ENCODE measurements at regions not wholly inside any gene's neighbourhood (a gene's known extent, or its start where the extent isn't known, plus 50 kb on each side); places are given as distances from the start of the nearest gene placed in this dataset.

GRCh38 chr9:18143073-18143745 lies 330.7 kb upstream of the ADAMTSL1 start:
- intact Hi-C loops (cut with micrococcal nuclease): no loop called here
- POLR2A ChIA-PET: no interaction called here
- H3K27ac ChIP-seq (ENCODE audit: low read depth, low read length): no peak overlapping the region

More at GRCh38 chr9:18143073-18143745, 330.7 kb upstream of the ADAMTSL1 start:
- Histone ChIP-seq H3K36me3 (ENCODE audit: control insufficient read depth in 1 of 2, insufficient read depth in 2 of 2, low read length in 2 of 2) (no peaks in the 10 kb centered on the region), H3K9ac (ENCODE audit: low read length) (no peak overlapping the region), H3K4me1 (ENCODE audit: control insufficient read depth in 1 of 2, insufficient read depth in 2 of 2, low read length in 2 of 2) (no peaks in the 10 kb centered on the region), H3K9me3 (ENCODE audit: control insufficient read depth in 1 of 2, insufficient read depth in 1 of 2, low read depth in 1 of 2, low read length in 2 of 2) (peaks cover 3 to 8% of the 10 kb centered on the region in 2 experiments; a peak in 2 of 4 replicates), H4K20me1 (ENCODE audit: insufficient read depth) (no peaks in the 10 kb centered on the region), H3K27me3 (ENCODE audit: insufficient read depth, low read length) (no peaks in the 10 kb centered on the region), H3K79me2 (ENCODE audit: insufficient read depth, low read length) (no peaks in the 10 kb centered on the region), H3K4me3 (replicated peaks in 1 of 2; ENCODE audit: low read depth in 1 of 2, low read length in 2 of 2) (no peak overlapping the region), H3K9me2 (ENCODE audit: insufficient read depth) (no peaks in the 10 kb centered on the region), H2AFZ (ENCODE audit: low read depth, low read length, poor library complexity, severe bottlenecking) (no peak overlapping the region), H3K4me2 (ENCODE audit: low read length) (no peak overlapping the region)
- no peak for ATAC-seq
- TF ChIP-seq ZNF274 (IDR thresholded peaks at IDR 0.05; ENCODE audit: low read depth, low read length) (no peak), POLR2A (IDR thresholded peaks at IDR 0.05; ENCODE audit: borderline replicate concordance, extremely low read depth, insufficient read depth, insufficient read length) (no peak), JUND (IDR thresholded peaks at IDR 0.05) (no peak), EZH2phosphoT487 (IDR thresholded peaks at IDR 0.05; ENCODE audit: borderline replicate concordance) (no peak), CTCF (IDR thresholded peaks at IDR 0.05 in 2 of 3, conservative IDR thresholded peaks at IDR 0.05 in 1 of 3; ENCODE audit: borderline replicate concordance in 1 of 3, insufficient read depth in 1 of 3, low read depth in 2 of 3, low read length in 2 of 3) (no peak), RAD21 (IDR thresholded peaks at IDR 0.05; ENCODE audit: low read depth) (no peak), SRF (IDR thresholded peaks at IDR 0.05; ENCODE audit: low read depth) (no peak), EZH2 (IDR thresholded peaks at IDR 0.05) (no peak), SP1 (IDR thresholded peaks at IDR 0.05; ENCODE audit: low read depth) (no peak), YY1 (IDR thresholded peaks at IDR 0.05; ENCODE audit: extremely low read depth, insufficient replicate concordance, low read depth, low read length) (no peak), ELF1 (IDR thresholded peaks at IDR 0.05; ENCODE audit: borderline replicate concordance, low read depth) (no peak)
- TF ChIP-seq, protein P1, sequence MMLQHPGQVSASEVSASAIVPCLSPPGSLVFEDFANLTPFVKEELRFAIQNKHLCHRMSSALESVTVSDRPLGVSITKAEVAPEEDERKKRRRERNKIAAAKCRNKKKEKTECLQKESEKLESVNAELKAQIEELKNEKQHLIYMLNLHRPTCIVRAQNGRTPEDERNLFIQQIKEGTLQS (IDR thresholded peaks at IDR 0.05): no peak
- no TSS peak for BruUV-seq (replicated peaks)
- no peak for DNase-seq (ENCODE audit: low read depth, low spot score)
- ChIA-PET RAD21 (ENCODE audit: low non-redundant PET in 1 of 2, low total read pairs in 2 of 2, uncharacterized antibody in 2 of 2, unreplicated experiment in 2 of 2) (no interaction called here), CTCF (no interaction called here)
